ENCODE measurements at regions not wholly inside any gene's neighbourhood (a gene's known extent, or its start where the extent isn't known, plus 50 kb on each side); places are given as distances from the start of the nearest gene placed in this dataset.

- no peak overlapping the region for H3K9ac ChIP-seq (ENCODE audit: low read length)
- no peaks in the 10 kb centered on the region for H3K27me3 ChIP-seq (ENCODE audit: insufficient read depth, low read length, poor library complexity)
- H4K8ac ChIP-seq (ENCODE audit: low read depth, low read length): no peak overlapping the region
- no peak overlapping the region for H3K4ac ChIP-seq (ENCODE audit: low read depth, low read length)
- no peak overlapping the region for H3K4me3 ChIP-seq (ENCODE audit: low read length)
- H3K27ac ChIP-seq (ENCODE audit: low read depth, low read length): no peak overlapping the region
- H2AK5ac ChIP-seq (ENCODE audit: low read length): no peak overlapping the region
- WGBS (ENCODE audit: extremely low coverage, insufficient coverage, low lambda C conversion rate): no CpG with 5 or more reads among the region's 3 CpGs
- no peaks in the 10 kb centered on the region for H3K79me2 ChIP-seq (ENCODE audit: control insufficient read depth, insufficient read depth, low read length)
- no peaks in the 10 kb centered on the region for H3K36me3 ChIP-seq (ENCODE audit: control insufficient read depth, insufficient read depth, low read length)
- DNase-seq: no peak
- no peak overlapping the region for H2BK15ac ChIP-seq (replicated peaks; ENCODE audit: low read depth)
- H3K23ac ChIP-seq (ENCODE audit: low read length): no peak overlapping the region
- no peak overlapping the region for H2BK5ac ChIP-seq (ENCODE audit: low read length)
- H4K5ac ChIP-seq (ENCODE audit: low read length): no peak overlapping the region
- no peak overlapping the region for H3K4me2 ChIP-seq (ENCODE audit: low read length)
- no peak overlapping the region for H3K18ac ChIP-seq (ENCODE audit: low read length)
- no peaks in the 10 kb centered on the region for H3K4me1 ChIP-seq (ENCODE audit: control insufficient read depth, low read depth, low read length)
- H2BK120ac ChIP-seq (ENCODE audit: low read depth, low read length): no peak overlapping the region
- H3K56ac ChIP-seq (ENCODE audit: low read length): no peak overlapping the region
- H3K79me1 ChIP-seq (ENCODE audit: low read length): no peaks in the 10 kb centered on the region
Measured at GRCh38 chr17:56085576-56086267, 67.6 kb upstream of the ANKFN1 start.

GRCh38 chr17:56087199-56087598 is 66.1 kb upstream of the ANKFN1 start:
- no peak for DNase-seq
- H3K27me3 ChIP-seq (ENCODE audit: insufficient read depth, low read length, poor library complexity): no peaks in the 10 kb centered on the region
- H2BK5ac ChIP-seq (ENCODE audit: low read length): no peak overlapping the region
- H3K9ac ChIP-seq (ENCODE audit: low read length): no peak overlapping the region
- H3K23ac ChIP-seq (ENCODE audit: low read length): no peak overlapping the region
- no peak overlapping the region for H3K4me2 ChIP-seq (ENCODE audit: low read length)
- H3K79me2 ChIP-seq (ENCODE audit: control insufficient read depth, insufficient read depth, low read length): no peaks in the 10 kb centered on the region
- H3K4me1 ChIP-seq (ENCODE audit: control insufficient read depth, low read depth, low read length): no peaks in the 10 kb centered on the region
- H2BK120ac ChIP-seq (ENCODE audit: low read depth, low read length): no peak overlapping the region
- H3K36me3 ChIP-seq (ENCODE audit: control insufficient read depth, insufficient read depth, low read length): no peaks in the 10 kb centered on the region
- H3K4me3 ChIP-seq (ENCODE audit: low read length): no peak overlapping the region
- H3K4ac ChIP-seq (ENCODE audit: low read depth, low read length): no peak overlapping the region
- no peak overlapping the region for H2BK15ac ChIP-seq (replicated peaks; ENCODE audit: low read depth)
- H3K79me1 ChIP-seq (ENCODE audit: low read length): no peaks in the 10 kb centered on the region
- no peak overlapping the region for H4K8ac ChIP-seq (ENCODE audit: low read depth, low read length)
- H2AK5ac ChIP-seq (ENCODE audit: low read length): no peak overlapping the region
- H3K27ac ChIP-seq (ENCODE audit: low read depth, low read length): no peak overlapping the region
- no peak overlapping the region for H3K56ac ChIP-seq (ENCODE audit: low read length)
- H4K5ac ChIP-seq (ENCODE audit: low read length): no peak overlapping the region
- no CpG with 5 or more reads among the region's 3 CpGs for WGBS (ENCODE audit: extremely low coverage, insufficient coverage, low lambda C conversion rate)
- H3K18ac ChIP-seq (ENCODE audit: low read length): no peak overlapping the region

- Histone ChIP-seq H3K27ac (ENCODE audit: low read depth, low read length) (no peak overlapping the region), H2AK5ac (ENCODE audit: low read length) (no peak overlapping the region), H3K36me3 (ENCODE audit: control insufficient read depth, insufficient read depth, low read length) (no peaks in the 10 kb centered on the region), H3K18ac (ENCODE audit: low read length) (no peak overlapping the region), H2BK15ac (replicated peaks; ENCODE audit: low read depth) (no peak overlapping the region), H3K27me3 (ENCODE audit: insufficient read depth, low read length, poor library complexity) (no peaks in the 10 kb centered on the region), H3K56ac (ENCODE audit: low read length) (no peak overlapping the region), H3K79me1 (ENCODE audit: low read length) (no peaks in the 10 kb centered on the region), H2BK120ac (ENCODE audit: low read depth, low read length) (no peak overlapping the region), H3K4me2 (ENCODE audit: low read length) (no peak overlapping the region), H4K8ac (ENCODE audit: low read depth, low read length) (no peak overlapping the region), H3K23ac (ENCODE audit: low read length) (no peak overlapping the region), H3K4ac (ENCODE audit: low read depth, low read length) (no peak overlapping the region), H3K4me3 (ENCODE audit: low read length) (no peak overlapping the region), H2BK5ac (ENCODE audit: low read length) (no peak overlapping the region), H4K5ac (ENCODE audit: low read length) (no peak overlapping the region), H3K4me1 (ENCODE audit: control insufficient read depth, low read depth, low read length) (no peaks in the 10 kb centered on the region), H3K79me2 (ENCODE audit: control insufficient read depth, insufficient read depth, low read length) (no peaks in the 10 kb centered on the region), H3K9ac (ENCODE audit: low read length) (no peak overlapping the region)
- DNase-seq: no peak
- no CpG with 5 or more reads among the region's 3 CpGs for WGBS (ENCODE audit: extremely low coverage, insufficient coverage, low lambda C conversion rate)
Measured at GRCh38 chr17:56096026-56096810, 57.1 kb upstream of the ANKFN1 start.

- no peaks in the 10 kb centered on the region for H3K27me3 ChIP-seq (ENCODE audit: insufficient read depth, low read length, poor library complexity)
- H2AK5ac ChIP-seq (ENCODE audit: low read length): no peak overlapping the region
- H4K8ac ChIP-seq (ENCODE audit: low read depth, low read length): no peak overlapping the region
- no peak overlapping the region for H3K4me2 ChIP-seq (ENCODE audit: low read length)
- no peak overlapping the region for H3K18ac ChIP-seq (ENCODE audit: low read length)
- H3K9ac ChIP-seq (ENCODE audit: low read length): no peak overlapping the region
- WGBS (ENCODE audit: extremely low coverage, insufficient coverage, low lambda C conversion rate): no CpG with 5 or more reads among the region's 4 CpGs
- no peaks in the 10 kb centered on the region for H3K36me3 ChIP-seq (ENCODE audit: control insufficient read depth, insufficient read depth, low read length)
- H3K56ac ChIP-seq (ENCODE audit: low read length): no peak overlapping the region
- no peak overlapping the region for H4K5ac ChIP-seq (ENCODE audit: low read length)
- no peak overlapping the region for H2BK120ac ChIP-seq (ENCODE audit: low read depth, low read length)
- no peak overlapping the region for H3K4ac ChIP-seq (ENCODE audit: low read depth, low read length)
- no peak overlapping the region for H2BK15ac ChIP-seq (replicated peaks; ENCODE audit: low read depth)
- H3K79me2 ChIP-seq (ENCODE audit: control insufficient read depth, insufficient read depth, low read length): no peaks in the 10 kb centered on the region
- H3K23ac ChIP-seq (ENCODE audit: low read length): no peak overlapping the region
- H3K4me3 ChIP-seq (ENCODE audit: low read length): no peak overlapping the region
- no peak overlapping the region for H3K27ac ChIP-seq (ENCODE audit: low read depth, low read length)
- H2BK5ac ChIP-seq (ENCODE audit: low read length): no peak overlapping the region
- H3K79me1 ChIP-seq (ENCODE audit: low read length): no peaks in the 10 kb centered on the region
- no peak for DNase-seq
- no peaks in the 10 kb centered on the region for H3K4me1 ChIP-seq (ENCODE audit: control insufficient read depth, low read depth, low read length)
Measured at GRCh38 chr17:56098746-56099145, 54.5 kb upstream of the ANKFN1 start.

GRCh38 chr17:56099649-56100048 is 53.6 kb upstream of the ANKFN1 start:
- H2AK5ac ChIP-seq (ENCODE audit: low read length): no peak overlapping the region
- H3K27ac ChIP-seq (ENCODE audit: low read depth, low read length): no peak overlapping the region
- no peak overlapping the region for H2BK15ac ChIP-seq (replicated peaks; ENCODE audit: low read depth)
- no peaks in the 10 kb centered on the region for H3K27me3 ChIP-seq (ENCODE audit: insufficient read depth, low read length, poor library complexity)
- H2BK120ac ChIP-seq (ENCODE audit: low read depth, low read length): no peak overlapping the region
- H3K36me3 ChIP-seq (ENCODE audit: control insufficient read depth, insufficient read depth, low read length): no peaks in the 10 kb centered on the region
- H3K23ac ChIP-seq (ENCODE audit: low read length): no peak overlapping the region
- H3K4me3 ChIP-seq (ENCODE audit: low read length): no peak overlapping the region
- no peaks in the 10 kb centered on the region for H3K79me1 ChIP-seq (ENCODE audit: low read length)
- H3K79me2 ChIP-seq (ENCODE audit: control insufficient read depth, insufficient read depth, low read length): no peaks in the 10 kb centered on the region
- no peak overlapping the region for H3K4ac ChIP-seq (ENCODE audit: low read depth, low read length)
- WGBS (ENCODE audit: extremely low coverage, insufficient coverage, low lambda C conversion rate): no CpG with 5 or more reads among the region's 5 CpGs
- no peak for DNase-seq
- H3K9ac ChIP-seq (ENCODE audit: low read length): no peak overlapping the region
- H4K5ac ChIP-seq (ENCODE audit: low read length): no peak overlapping the region
- H3K56ac ChIP-seq (ENCODE audit: low read length): no peak overlapping the region
- no peak overlapping the region for H3K18ac ChIP-seq (ENCODE audit: low read length)
- no peak overlapping the region for H3K4me2 ChIP-seq (ENCODE audit: low read length)
- no peaks in the 10 kb centered on the region for H3K4me1 ChIP-seq (ENCODE audit: control insufficient read depth, low read depth, low read length)
- H4K8ac ChIP-seq (ENCODE audit: low read depth, low read length): no peak overlapping the region
- H2BK5ac ChIP-seq (ENCODE audit: low read length): no peak overlapping the region

Data from mesendoderm (in vitro differentiated cells).